Fibroblast of skin of right biceps (primary cell): ENCODE measurements at regions not wholly inside any gene's neighbourhood (a gene's known extent, or its start where the extent isn't known, plus 50 kb on each side); places are given as distances from the start of the nearest gene placed in this dataset.

Experiments used
- DNase-seq: peaks from one replicate; pipeline ENCODE4 v3.0.0-alpha.2; 2013

DNA sequence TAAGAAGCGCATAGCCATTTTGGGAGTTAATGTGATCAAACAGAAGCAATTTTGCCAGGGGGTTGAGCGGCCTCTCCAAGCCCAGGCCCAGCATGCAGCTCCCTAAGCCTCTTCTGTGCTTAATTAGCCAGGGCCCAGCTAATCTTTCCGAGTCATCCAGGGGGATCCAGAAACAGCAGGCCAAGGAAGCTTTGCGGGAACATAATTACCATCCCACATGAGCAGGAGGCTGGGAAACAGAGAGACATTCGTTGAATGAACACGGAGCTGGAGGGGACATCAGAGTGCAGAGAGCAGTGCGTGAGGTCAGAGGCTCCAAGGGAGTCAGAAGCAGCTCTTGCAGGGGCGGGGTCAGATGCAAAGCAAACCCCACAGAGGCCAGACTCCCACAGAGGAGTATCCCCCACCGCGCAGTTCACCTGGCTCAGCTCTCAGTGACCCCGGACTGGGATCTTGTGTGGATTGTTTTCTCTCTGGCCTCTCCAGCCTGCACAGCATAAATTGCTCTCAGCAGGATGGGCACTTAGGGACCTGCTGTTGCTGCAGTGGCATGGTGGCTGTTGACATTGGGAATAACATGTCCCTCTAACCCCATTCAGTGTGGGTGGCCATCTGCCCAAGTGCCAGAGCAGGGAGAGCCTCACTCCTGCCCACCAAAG, 657.4 kb downstream of the AJAP1 start:
- DNase-seq, result no peak

DNA sequence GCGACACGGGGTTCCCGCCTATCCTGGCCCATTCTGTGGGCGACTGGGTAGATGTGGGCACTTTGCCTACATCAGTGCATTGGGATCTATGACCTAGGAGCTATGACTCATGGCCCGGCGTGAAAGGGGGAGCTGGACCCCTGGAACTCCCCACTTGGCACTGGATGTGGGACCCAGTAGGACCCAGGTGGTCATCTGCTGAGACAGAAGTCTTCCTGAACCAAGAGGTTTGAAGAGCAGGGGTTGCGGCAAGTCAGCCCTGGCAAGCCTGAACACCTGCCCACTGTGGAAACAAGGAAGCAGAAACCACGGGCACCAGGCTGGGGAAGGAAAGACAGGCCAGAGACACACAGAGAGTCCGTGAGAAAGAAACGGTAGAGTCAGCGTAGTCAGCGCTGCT, 656.7 kb downstream of the AJAP1 start:
- DNase-seq, result no peak

DNA sequence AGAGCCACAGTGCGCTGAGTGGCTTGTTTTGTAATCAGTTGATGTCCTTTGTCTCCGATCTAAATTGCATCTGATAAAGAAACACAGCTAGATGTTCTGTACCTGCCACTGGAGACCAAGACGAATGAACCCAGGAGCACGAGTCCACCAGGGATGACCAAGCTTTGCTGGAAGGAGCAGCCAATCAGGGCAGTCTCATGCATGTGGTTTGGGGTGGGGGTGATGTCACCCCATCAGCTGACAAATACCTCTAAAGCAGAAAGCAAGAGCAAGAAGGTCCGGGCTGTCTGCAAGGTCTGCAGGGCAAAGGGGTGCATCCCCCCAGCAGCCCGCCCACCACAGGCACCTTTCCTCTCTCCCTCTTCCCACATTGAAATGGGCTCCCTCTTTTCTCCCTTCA, 653.8 kb downstream of the AJAP1 start:
- no peak for DNase-seq

DNA sequence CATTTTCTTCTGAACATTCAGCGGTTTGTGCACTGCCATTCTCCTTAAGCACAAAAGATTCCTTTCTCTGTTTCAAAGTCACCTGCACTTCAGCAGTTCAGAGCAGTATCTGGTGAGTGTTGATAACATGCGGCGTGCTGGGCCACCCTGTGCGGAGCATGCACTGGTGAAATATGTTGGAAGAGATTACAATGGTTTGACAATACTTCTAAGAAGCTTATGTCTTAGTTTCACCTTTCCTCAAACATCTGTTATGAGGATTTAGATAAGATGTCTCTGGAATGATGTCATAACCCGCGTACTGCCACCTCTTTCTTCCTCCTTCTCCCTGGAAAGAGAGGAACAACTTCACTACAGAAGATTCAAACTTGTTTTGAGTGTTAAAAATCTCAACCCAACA, 650.3 kb downstream of the AJAP1 start:
- no peak for DNase-seq

DNA sequence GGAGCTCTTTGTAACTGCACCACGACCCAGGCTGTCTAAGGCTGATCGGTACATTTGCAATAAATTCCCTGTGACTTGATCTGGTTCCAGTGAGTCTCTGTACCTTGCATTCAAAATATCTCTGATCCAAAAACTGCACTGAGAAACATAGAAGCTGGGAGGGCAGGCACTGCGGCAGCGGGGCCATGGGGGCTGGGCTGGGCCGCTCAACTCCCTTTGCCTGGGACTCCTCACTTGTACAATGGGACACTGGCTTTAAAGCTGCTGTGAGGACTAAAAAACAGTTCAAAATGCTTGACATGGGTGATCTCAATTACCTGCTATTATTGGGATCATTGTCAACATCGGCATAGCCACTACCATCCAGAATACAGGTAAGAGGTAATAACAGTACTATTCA, 644.0 kb downstream of the AJAP1 start:
- no peak for DNase-seq

DNA sequence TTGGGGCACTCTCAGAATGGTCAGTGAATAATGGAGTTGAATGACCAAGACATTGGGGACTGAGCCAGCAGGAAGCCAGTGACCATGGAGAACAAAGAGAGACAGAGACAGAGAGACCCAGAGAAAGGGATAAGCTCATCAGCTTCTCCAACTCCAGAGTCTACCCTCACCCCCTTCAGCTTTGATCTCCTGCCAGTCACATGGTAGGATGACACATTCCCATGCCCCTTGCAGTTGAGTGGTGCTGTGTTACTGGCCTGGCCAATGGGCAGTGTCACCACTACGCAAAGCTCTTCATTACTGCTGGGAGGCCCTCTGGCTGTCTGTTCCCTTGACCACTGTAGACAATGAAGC, 643.5 kb downstream of the AJAP1 start:
- no peak for DNase-seq

DNA sequence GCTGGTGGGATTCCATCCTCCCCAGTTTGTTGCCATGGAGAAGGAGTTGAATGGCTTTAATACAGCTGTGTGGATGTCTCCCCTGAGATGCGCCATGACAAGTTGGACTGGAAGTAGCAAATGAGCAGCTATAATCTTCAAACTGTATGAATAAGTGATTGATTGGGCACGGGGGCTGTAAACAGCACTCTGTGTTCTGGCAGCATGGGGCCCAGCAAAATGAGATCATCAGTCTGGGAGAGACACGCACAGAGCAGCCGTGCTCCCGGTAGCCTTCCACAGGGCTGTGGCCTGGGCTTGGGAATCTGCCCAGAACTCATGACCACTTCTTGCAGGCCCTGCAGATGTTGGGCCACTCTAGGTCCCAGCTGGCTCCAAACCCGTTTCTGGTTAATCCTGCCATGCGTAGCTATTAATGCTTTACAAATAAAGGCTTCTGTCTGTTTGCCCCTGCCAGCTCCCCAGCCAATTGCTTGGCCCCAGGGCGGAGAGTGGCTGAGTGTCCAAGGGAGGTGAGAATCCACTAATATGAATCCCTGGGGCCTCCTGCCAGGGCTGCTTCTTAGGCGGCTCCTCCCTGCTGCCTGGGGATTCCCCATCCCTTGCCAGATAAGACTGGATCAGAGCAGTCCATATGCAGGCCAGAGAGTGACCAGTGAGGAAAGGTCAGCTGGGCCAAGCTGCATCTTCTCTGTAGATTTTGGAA, 642.9 kb downstream of the AJAP1 start:
- no peak for DNase-seq

DNA sequence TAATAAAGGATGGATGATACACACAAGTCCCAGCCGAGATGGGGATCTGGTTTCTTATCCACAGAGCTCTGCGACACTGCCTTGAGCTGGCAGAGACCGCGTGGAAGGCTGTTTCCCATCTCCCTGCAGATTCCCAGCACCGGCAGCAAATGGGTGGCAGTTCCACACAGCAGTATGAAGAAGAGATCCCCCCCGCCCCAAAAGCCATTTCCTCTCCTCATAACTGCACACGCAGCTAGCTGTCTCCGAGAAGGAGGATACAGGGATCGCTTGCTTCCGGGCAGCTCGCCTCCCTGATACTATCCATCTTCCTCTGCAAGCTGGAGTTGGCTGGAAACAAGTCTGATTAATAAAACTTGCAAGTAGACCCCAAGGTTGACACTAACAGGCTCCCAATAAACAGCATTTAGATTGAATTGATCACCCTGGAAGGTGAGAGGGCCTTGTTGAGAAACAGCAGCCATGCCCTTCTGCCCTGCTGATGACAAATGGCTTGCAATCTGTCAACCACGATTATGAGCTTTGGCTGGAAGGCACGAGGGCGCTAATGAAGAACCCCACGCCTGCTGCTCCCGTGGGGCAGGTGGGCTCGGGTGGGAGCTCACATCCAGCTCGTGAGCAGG, 642.3 kb downstream of the AJAP1 start:
- no peak for DNase-seq

DNA sequence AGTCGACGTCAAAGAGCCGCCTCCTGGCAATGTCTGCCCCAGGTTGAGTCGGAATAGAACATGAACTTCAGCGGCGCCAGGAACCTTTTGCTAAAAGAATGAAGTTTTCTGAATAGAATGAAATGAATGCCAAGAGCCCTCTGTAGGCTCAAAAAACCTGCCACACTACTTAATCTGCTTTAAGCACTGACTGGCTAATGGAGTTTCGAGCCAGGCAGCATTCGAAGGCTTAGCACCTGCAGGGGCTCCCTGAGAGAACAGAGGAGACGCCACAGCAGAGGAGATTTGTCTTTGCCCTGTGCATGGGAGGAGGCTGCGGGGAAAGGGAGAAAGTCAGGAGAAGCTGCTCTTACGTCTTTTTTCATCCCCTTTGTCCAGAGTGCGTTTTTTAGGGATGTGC, 641.7 kb downstream of the AJAP1 start:
- no peak for DNase-seq

DNA sequence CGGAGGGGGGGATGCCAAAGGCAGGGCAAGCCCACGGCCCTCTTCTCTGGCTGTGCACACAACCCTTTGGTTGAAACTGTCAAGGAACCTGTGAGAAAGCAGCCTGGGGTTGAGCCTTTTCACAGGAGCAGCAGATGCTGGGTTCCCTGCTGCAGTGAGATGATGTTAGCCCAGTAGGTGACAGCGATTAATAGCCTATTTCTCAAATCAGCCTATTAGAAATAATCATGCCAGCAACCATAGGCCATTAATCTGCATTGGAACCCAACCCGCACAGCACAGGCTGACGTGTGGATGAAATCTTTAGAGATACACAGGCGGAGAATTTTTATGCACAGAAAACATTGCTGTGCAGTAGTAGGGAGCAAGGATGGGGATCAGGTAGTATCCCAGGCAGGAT, 637.5 kb downstream of the AJAP1 start:
- DNase-seq, result no peak

DNA sequence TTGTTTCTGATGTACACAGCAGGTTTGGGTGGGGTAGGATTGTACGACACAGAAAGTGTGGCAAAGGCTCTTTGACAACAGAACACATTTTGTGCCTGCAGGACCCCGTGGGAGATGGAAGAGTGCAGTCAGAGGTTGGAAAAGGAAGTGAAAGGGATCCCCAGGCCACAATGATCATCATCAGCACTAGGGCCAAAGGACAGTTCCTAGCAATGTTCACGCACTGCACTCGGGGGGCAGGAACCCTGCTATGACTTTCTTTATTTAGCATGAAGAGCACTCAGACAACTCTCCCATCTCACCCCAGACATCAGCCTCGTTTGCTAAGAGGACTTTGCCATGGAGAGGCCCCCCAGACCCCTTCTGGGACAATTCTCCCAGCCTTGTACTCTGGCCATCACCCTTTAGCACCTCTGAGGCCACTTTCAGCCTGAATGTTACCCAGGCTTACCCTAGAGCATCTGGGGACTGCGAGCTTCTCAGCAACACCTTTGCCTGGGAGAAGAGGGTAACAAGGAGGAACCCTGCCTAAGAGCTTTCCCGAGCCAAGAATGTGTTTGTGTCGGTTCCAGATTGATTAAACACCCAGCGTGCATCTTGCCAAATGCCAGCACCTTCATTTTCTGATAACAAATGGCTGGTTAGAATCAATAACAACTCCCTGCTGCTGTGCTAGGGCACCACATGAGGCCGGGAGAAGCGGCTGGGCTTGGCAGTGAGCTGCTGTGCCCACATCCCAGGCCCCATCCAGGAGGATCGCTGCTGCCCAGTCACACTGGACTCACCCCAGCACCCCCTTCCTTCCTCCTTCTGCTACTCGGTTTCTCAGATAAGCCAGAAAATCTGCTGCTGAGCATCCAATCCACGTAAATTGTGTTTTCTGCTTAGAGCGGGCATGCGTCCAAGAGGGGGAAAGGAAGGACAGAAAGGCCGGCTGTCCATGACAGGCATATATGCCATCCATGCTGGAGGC, 633.1 kb downstream of the AJAP1 start:
- no peak for DNase-seq

DNA sequence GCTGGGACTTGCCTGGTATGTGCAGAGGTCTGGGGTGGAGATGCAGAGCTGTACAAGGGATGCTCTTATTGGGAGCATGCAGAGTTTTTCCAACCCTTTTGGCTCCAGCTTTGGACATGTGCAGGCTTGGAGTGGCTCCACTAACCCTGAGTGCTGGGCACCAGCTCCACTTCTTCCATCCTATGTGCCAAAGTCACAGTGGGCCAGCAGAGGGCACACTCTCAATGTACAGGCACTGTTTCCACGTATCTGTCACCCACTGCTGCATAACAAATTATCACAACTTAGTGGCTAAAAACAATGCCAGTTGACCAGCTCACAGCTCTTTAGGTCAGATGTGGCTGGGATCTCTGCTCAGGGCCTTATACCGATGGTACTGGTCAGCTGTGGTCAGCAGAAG, 631.8 kb downstream of the AJAP1 start:
- DNase-seq, result no peak

DNA sequence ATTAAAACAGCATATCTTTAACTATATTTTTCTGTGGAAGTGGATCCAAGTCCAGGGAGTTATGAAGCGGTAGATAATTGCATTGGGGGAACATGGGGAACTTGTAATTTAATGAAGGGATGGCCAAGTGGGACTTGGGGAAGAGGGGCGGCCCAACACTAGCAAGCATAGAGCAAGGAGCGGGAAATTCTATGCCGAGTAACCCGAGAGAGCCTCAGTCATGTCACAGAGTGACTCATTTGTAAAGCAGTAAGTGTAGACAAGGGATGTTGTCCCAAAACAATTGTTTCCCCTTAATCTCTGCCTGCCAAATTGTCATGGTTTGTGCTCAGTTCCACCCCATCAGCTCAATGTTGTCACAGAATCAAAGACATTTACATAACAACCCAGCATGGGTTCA, 620.1 kb downstream of the AJAP1 start:
- no peak for DNase-seq

DNA sequence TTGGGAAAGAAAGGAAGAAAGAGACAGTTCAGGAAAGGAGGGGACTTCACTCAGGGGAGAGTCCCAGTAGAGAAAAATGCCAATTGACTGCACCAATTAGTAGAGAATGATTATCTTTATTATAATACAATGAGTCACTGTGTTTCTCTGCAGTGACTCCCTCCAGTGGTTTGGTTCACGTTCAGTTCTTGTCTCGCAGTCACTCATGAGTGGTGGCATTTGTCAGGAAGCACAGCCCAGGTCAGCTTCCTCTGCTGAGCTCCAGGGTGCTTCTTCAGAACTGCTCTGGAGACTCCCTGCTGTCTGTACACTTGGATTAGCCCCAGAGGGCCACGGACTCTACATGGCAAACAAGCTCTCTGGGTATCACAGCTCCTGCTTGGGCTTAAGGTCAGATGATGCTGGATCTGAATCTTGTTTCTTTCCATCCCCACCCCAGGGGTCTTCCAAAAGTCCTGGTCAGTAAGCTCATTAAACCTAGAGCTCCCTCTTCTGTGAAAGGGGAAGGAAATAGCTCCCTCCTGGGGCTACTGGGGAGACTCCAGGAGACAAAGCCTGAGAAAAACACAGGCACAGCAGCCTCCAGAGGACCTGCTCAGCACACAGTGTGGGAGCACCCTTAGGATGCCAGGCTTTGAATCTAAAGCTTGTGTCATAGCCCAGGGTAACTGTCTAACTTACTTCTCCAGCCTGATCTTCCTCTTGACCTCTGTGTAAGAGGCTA, 619.0 kb downstream of the AJAP1 start:
- DNase-seq, result no peak

DNA sequence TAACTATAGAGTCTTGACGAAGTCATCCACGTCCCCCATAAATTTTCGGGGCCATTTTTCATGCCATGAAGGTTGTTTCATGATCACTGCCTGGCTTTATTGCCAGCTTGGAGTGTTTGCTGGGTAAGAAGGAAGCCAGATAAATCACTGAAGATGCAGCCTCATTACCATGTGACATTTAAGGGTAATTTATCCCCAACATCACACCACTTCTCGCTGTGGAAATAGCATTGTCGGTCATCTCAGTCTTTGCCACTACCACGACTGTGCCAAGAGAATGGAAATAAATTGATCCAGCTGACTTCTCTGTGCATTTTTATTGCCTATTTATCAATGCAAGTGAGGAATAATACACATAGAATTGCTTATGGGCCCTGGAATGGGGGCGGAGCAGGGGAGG, 617.9 kb downstream of the AJAP1 start:
- no peak for DNase-seq

DNA sequence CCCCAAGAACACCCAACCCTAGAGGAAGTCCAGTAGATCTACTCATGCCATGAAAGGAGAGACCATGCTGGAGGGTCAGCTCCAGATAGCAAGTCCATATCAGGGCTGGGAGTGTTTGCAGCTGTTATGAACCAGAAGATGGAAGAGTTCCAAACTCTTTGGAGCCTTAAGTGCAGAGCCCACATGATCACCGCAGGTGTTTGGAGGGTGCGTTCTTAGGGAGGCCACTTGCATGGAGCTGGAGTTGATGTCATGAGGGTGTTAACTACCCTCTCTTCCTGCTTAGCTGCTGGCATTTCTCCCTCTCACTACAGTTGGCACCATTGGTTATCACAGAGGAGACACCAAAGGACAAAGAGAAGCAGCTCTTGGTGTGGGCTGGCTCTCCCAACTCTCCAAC, 616.9 kb downstream of the AJAP1 start:
- no peak for DNase-seq

DNA sequence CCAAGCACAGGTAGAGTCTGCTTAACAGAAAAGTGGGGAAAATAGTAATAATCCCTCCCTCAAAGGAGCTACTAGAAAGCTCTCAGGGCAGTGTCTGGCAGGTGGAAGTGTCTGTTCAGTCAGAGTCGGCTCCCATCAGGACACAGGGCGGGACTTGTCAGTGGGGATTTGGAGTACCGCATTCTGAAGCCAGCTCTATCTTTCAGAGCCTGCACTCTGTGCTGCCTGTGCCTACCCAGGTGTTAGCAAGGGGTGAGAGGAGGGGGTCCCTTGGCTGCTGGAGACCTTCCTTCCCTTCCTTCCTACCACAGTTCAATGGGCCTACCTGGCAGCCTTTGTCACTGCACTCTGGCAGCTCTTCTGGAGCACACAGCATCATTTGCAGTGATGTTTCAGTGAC, 615.5 kb downstream of the AJAP1 start:
- no peak for DNase-seq

DNA sequence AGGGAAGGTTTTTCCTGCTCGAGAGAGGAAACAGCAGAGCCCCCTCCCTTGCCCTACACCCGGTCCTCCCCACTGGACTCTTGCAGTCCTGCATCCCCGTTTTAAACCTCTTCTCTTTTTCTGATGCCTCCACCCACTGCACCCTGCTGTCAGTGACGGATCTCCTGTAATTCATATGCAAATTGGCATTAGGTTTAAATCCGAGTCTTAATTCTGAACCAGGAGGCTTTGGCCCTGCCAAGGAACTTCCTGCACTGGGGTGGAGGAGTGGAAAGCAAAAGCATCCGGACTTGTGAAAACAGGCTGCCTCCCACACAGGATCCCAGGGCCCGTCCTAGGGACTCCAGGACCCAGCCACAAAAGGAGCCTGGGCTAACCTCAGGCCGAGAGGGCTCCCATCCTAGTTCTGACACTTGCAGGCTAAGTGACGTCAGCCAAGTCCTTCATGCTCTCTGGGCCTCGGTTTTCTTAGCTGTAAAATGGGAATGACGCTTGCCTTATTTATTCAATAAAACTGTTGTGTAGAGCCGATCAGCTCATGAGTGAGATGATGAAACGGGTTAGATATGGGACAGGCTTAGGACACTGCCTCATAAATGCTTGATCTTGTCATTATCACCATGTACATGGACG, 613.3 kb downstream of the AJAP1 start:
- no peak for DNase-seq

DNA sequence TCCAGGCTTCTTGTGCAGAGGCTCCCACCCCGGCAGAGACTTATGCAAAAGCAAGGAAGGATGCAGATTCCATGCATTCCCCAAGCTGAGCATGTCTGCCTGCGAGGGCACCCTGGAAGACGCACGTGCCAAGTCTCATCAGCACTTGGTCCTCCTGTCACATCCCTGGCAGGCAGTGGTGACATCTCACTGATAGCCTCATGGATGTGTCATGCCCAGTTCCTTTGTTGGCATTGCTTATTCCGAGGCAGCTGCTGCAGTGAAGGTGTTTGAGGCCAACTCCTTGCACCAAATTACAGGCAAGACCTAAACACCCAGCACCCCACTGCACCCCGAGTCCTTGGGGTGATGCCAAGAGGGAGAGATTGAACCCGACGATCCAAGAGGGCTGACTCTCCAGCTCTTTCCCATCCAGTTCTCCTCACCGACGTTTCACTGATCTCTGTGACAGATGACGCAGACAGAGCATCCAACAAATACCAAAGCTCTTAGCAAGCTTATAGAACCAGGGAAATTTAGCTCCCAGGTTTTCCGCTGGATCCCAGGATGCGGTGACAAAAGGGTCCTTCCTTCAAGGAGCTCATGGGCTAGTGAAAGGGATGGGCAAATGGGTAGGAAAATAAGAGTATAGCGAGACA, 611.1 kb downstream of the AJAP1 start:
- no peak for DNase-seq

DNA sequence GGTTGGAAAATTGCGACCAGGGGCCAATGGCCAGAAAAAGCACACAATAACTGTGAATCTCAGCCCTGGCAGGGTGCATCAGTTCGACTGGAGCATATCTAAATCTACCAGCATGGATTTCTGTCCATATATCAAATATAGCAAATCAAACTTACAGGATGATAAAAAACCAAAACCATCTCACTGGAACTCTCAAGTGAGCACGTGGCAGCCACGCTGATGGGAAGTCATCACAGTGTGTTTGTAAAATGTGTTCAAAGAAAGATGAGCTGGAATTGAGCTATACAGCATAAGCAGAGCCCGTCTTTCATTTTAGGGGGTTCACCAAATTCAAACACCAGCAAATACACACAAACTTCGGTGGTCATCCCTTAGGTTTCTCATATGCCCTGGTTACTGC, 610.1 kb downstream of the AJAP1 start:
- no peak for DNase-seq

DNA sequence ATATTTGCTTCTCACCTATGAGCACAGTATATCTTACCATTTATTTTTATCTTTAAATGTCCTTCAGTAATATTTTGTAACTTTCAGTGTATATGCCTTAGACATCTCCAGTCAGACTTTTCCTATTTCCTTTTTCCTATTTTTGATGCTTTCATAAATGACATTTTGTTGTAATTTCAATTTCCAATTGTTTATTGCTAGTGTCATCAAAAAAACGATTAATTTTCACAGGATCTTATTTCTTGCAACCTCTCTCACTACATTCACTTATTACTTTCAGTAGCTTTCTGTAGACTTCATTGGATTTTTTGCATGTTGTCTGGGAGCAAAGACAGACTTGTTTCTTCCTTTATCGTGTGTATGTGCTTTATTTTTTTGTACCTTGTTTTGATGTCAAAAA, 602.4 kb downstream of the AJAP1 start:
- no peak for DNase-seq

DNA sequence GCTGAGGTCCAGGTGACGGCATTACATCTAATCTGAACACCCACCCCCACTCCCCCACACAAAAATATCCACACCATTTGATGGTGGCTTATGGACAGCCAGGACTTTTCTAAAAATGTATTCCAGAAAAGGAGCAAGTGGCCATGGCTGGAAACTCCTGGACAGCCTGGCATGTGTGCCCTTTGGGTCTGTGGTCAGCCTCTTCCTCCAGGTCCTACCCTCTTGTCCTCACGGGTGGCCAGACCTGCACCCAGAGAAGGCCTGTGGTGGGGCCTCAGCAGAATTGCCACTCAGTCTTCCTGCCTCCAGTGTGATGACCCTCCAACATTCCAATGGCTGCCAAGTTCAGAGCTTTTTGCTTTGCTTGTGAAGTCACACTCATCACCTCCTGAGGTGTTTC, 600.6 kb downstream of the AJAP1 start:
- no peak for DNase-seq
